GM23338 (cell line): ENCODE measurements at regions not wholly inside any gene's neighbourhood (a gene's known extent, or its start where the extent isn't known, plus 50 kb on each side); places are given as distances from the start of the nearest gene placed in this dataset.

Experiments used
- CREB1 ChIP-seq: fragments of 250-450 bp; sonication (Bioruptor Pico); IDR thresholded peaks from 2 replicates; pipeline ENCODE4 v1.5.0; 2020; ENCODE audit warnings: low read depth, mild to moderate bottlenecking, moderate library complexity
- CTCF ChIP-seq, 2 experiments: fragments of 200-600 bp in 1 of 2; sonication (generic) in 1 of 2; conservative IDR thresholded peaks; 2 replicates each; pipeline versions ENCODE4 v1.5.1 to v1.6.1; 2016 to 2017; ENCODE audit warnings: antibody characterized with exemption in 2 of 2, low read depth in 2 of 2, mild to moderate bottlenecking in 2 of 2, moderate library complexity in 1 of 2
- ETS1 ChIP-seq: IDR thresholded peaks from 2 replicates; pipeline ENCODE4 v1.6.1; 2016; ENCODE audit warnings: antibody characterized with exemption
- EZH2 ChIP-seq: fragments of 200-600 bp; sonication (generic); IDR thresholded peaks from one replicate; pipeline ENCODE4 v1.8.0; 2017; ENCODE audit warnings: antibody characterized with exemption, mild to moderate bottlenecking, low read depth; ENCODE audit not compliant: unreplicated experiment
- EZH2phosphoT487 ChIP-seq: fragments of 200-600 bp; sonication (generic); IDR thresholded peaks from one replicate; pipeline ENCODE4 v1.8.1; 2018; ENCODE audit warnings: antibody characterized with exemption; ENCODE audit not compliant: unreplicated experiment
- JUNB ChIP-seq: IDR thresholded peaks from one replicate; pipeline ENCODE4 v1.6.1; 2016; ENCODE audit warnings: antibody characterized with exemption; ENCODE audit not compliant: unreplicated experiment
- NANOG ChIP-seq: IDR thresholded peaks from 2 replicates; pipeline ENCODE4 v1.6.1; 2016; ENCODE audit warnings: antibody characterized with exemption, borderline replicate concordance
- POLR2AphosphoS5 ChIP-seq: IDR thresholded peaks from 2 replicates; pipeline ENCODE4 v1.6.1; 2016; ENCODE audit warnings: antibody characterized with exemption, low read depth
- STAT1 ChIP-seq: IDR thresholded peaks from one replicate; pipeline ENCODE4 v1.6.1; 2016; ENCODE audit warnings: antibody characterized with exemption; ENCODE audit not compliant: unreplicated experiment
- ZNF114 ChIP-seq: fragments of 250-450 bp; sonication (Bioruptor Pico); IDR thresholded peaks from 2 replicates; pipeline ENCODE4 v1.5.0; 2020; ENCODE audit warnings: mild to moderate bottlenecking, moderate library complexity
- TF ChIP-seq, protein P1 (sequence below): IDR thresholded peaks from one replicate; pipeline ENCODE4 v1.6.1; 2018; ENCODE audit warnings: antibody characterized with exemption; ENCODE audit not compliant: unreplicated experiment

- TF ChIP-seq POLR2AphosphoS5 (no peak), STAT1 (no peak), NANOG (no peak), CTCF (conservative IDR thresholded peaks at IDR 0.05; ENCODE audit: low read depth in 2 of 2) (no peak), CREB1 (CRISPR knock-in tag) (no peak), EZH2phosphoT487 (no peak), ETS1 (no peak), EZH2 (no peak), ZNF114 (no peak), JUNB (no peak)
- TF ChIP-seq, protein P1, sequence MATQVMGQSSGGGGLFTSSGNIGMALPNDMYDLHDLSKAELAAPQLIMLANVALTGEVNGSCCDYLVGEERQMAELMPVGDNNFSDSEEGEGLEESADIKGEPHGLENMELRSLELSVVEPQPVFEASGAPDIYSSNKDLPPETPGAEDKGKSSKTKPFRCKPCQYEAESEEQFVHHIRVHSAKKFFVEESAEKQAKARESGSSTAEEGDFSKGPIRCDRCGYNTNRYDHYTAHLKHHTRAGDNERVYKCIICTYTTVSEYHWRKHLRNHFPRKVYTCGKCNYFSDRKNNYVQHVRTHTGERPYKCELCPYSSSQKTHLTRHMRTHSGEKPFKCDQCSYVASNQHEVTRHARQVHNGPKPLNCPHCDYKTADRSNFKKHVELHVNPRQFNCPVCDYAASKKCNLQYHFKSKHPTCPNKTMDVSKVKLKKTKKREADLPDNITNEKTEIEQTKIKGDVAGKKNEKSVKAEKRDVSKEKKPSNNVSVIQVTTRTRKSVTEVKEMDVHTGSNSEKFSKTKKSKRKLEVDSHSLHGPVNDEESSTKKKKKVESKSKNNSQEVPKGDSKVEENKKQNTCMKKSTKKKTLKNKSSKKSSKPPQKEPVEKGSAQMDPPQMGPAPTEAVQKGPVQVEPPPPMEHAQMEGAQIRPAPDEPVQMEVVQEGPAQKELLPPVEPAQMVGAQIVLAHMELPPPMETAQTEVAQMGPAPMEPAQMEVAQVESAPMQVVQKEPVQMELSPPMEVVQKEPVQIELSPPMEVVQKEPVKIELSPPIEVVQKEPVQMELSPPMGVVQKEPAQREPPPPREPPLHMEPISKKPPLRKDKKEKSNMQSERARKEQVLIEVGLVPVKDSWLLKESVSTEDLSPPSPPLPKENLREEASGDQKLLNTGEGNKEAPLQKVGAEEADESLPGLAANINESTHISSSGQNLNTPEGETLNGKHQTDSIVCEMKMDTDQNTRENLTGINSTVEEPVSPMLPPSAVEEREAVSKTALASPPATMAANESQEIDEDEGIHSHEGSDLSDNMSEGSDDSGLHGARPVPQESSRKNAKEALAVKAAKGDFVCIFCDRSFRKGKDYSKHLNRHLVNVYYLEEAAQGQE: no peak
These were observed 1487.5 kb downstream of the LRRC4C start for GRCh38 chr11:39971938-39972337.
